Neural crest cell (in vitro differentiated cells): ENCODE measurements at regions not wholly inside any gene's neighbourhood (a gene's known extent, or its start where the extent isn't known, plus 50 kb on each side); places are given as distances from the start of the nearest gene placed in this dataset.

Experiments
- DNase-seq: peaks from one replicate; pipeline ENCODE4 v3.0.0; 2021; ENCODE audit warnings: low read depth, mixed read lengths, low spot score
- H3K27ac Mint-ChIP-seq: one replicate; pipeline ENCODE4 v1.8.0; 2021; ENCODE audit warnings: mild to moderate bottlenecking, mixed read lengths; ENCODE audit not compliant: unreplicated experiment
- H3K27me3 Mint-ChIP-seq: 2 replicates; pipeline ENCODE4 v1.8.0; 2021; ENCODE audit warnings: low read depth, mild to moderate bottlenecking, mixed read lengths
- H3K36me3 Mint-ChIP-seq: 2 replicates; pipeline ENCODE4 v1.8.0; 2021; ENCODE audit warnings: low read depth, mild to moderate bottlenecking, mixed read lengths
- H3K4me1 Mint-ChIP-seq: 2 replicates; pipeline ENCODE4 v1.8.0; 2021; ENCODE audit warnings: mixed read lengths
- H3K4me3 Mint-ChIP-seq: one replicate; pipeline ENCODE4 v1.8.0; 2021; ENCODE audit warnings: mild to moderate bottlenecking, mixed read lengths
- H3K9me3 Mint-ChIP-seq: 2 replicates; pipeline ENCODE4 v1.8.0; 2021; ENCODE audit warnings: mixed read lengths
- CTCF ChIP-seq: fragments of 200-600 bp; sonication (generic); conservative IDR thresholded peaks from 2 replicates; pipeline ENCODE4 v1.5.0; 2021; ENCODE audit warnings: antibody characterized with exemption, mild to moderate bottlenecking

- TF ChIP-seq CTCF: no peak
- peaks cover 26% of the 10 kb centered on the region for H3K4me1 Mint-ChIP-seq
- peaks cover 3% of the 10 kb centered on the region for H3K9me3 Mint-ChIP-seq
- no peak for DNase-seq
- H3K27ac Mint-ChIP-seq: no peak overlapping the region
- H3K36me3 Mint-ChIP-seq: no peaks in the 10 kb centered on the region
- no peaks in the 10 kb centered on the region for H3K27me3 Mint-ChIP-seq
- H3K4me3 Mint-ChIP-seq: no peak overlapping the region
Measured at GRCh38 chr6:111982681-111983080, 71.2 kb upstream of the CCN6 start.

GRCh38 chr6:111983193-111983592, 70.7 kb upstream of the CCN6 start:
- no peaks in the 10 kb centered on the region for H3K27me3 Mint-ChIP-seq
- H3K4me1 Mint-ChIP-seq: peaks cover 26% of the 10 kb centered on the region
- H3K27ac Mint-ChIP-seq: no peak overlapping the region

GRCh38 chr6:111984081-111984480, 69.8 kb upstream of the CCN6 start:
- Mint-ChIP-seq H3K27me3 (no peaks in the 10 kb centered on the region), H3K36me3 (peaks cover 5% of the 10 kb centered on the region), H3K27ac (peak overlapping the region; percentile 79), H3K9me3 (peaks cover 7% of the 10 kb centered on the region), H3K4me1 (peaks cover 18% of the 10 kb centered on the region), H3K4me3 (no peak overlapping the region)
- TF ChIP-seq CTCF: no peak
- no peak for DNase-seq

More at GRCh38 chr6:111983193-111983592, 70.7 kb upstream of the CCN6 start:
- no peak for TF ChIP-seq CTCF
- no peak overlapping the region for H3K4me3 Mint-ChIP-seq
- peaks cover 3% of the 10 kb centered on the region for H3K9me3 Mint-ChIP-seq
- DNase-seq: no peak
- H3K36me3 Mint-ChIP-seq: no peaks in the 10 kb centered on the region

GRCh38 chr6:111984516-111985201, 69.2 kb upstream of the CCN6 start:
- peaks cover 4% of the 10 kb centered on the region for H3K9me3 Mint-ChIP-seq
- H3K36me3 Mint-ChIP-seq: peaks cover 5% of the 10 kb centered on the region
- no peak overlapping the region for H3K4me3 Mint-ChIP-seq
- no peak overlapping the region for H3K27ac Mint-ChIP-seq
- DNase-seq: no peak
- peaks cover 17% of the 10 kb centered on the region for H3K4me1 Mint-ChIP-seq
- TF ChIP-seq CTCF: no peak
- H3K27me3 Mint-ChIP-seq: no peaks in the 10 kb centered on the region

GRCh38 chr6:111985202-111985731, 68.6 kb upstream of the CCN6 start:
- Mint-ChIP-seq H3K9me3 (peaks cover 4% of the 10 kb centered on the region), H3K4me3 (no peak overlapping the region), H3K4me1 (peaks cover 16% of the 10 kb centered on the region), H3K36me3 (peaks cover 5% of the 10 kb centered on the region), H3K27ac (no peak overlapping the region), H3K27me3 (no peaks in the 10 kb centered on the region)
- no peak for TF ChIP-seq CTCF
- DNase-seq: no peak
